ENCODE measurements at regions not wholly inside any gene's neighbourhood (a gene's known extent, or its start where the extent isn't known, plus 50 kb on each side); places are given as distances from the start of the nearest gene placed in this dataset.

DNA sequence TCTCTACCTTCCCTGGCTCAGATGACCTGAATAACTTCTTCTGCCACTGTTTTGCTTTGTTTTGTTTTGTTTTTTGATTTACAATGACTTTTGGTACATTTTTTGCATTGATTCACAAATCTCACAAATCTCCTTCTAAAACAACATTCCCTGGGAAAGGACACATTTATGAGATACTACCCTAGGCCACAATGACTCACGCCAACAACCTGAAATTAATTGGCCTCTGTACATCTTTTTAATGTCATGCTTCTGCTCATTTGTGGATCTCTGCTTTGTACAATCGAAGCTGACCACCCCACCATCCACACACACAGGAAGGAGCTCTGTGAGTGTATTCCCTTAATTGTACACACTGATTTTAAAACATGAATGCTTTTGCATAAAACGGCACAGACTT is 156.7 kb upstream of the PFKP start:
- Histone ChIP-seq H3K9me3 (no peaks in the 10 kb centered on the region), H3K27ac (no peak overlapping the region), H3K4me3 (no peak overlapping the region), H3K36me3 (no peaks in the 10 kb centered on the region), H3K27me3 (no peaks in the 10 kb centered on the region), H3K4me1 (no peaks in the 10 kb centered on the region)
- no peak for DNase-seq (ENCODE audit: extremely low spot score in 2 of 2)
- intact Hi-C loops (cut with DNase I), result no loop called here
- TF ChIP-seq, protein P1, sequence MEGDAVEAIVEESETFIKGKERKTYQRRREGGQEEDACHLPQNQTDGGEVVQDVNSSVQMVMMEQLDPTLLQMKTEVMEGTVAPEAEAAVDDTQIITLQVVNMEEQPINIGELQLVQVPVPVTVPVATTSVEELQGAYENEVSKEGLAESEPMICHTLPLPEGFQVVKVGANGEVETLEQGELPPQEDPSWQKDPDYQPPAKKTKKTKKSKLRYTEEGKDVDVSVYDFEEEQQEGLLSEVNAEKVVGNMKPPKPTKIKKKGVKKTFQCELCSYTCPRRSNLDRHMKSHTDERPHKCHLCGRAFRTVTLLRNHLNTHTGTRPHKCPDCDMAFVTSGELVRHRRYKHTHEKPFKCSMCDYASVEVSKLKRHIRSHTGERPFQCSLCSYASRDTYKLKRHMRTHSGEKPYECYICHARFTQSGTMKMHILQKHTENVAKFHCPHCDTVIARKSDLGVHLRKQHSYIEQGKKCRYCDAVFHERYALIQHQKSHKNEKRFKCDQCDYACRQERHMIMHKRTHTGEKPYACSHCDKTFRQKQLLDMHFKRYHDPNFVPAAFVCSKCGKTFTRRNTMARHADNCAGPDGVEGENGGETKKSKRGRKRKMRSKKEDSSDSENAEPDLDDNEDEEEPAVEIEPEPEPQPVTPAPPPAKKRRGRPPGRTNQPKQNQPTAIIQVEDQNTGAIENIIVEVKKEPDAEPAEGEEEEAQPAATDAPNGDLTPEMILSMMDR (IDR thresholded peaks at IDR 0.05), result no peak
- no peak for TF ChIP-seq POLR2A (IDR thresholded peaks at IDR 0.05)
- TF ChIP-seq POLR2AphosphoS5 (IDR thresholded peaks at IDR 0.05; ENCODE audit: insufficient read depth in 1 of 2, low read depth in 1 of 2), result no peak

- H3K27me3 ChIP-seq, result no peaks in the 10 kb centered on the region
- no peak for DNase-seq (ENCODE audit: extremely low spot score in 2 of 2)
- no peak for TF ChIP-seq POLR2AphosphoS5 (IDR thresholded peaks at IDR 0.05; ENCODE audit: insufficient read depth in 1 of 2, low read depth in 1 of 2)
- no peak for TF ChIP-seq POLR2A (IDR thresholded peaks at IDR 0.05)
- TF ChIP-seq, protein P1 (IDR thresholded peaks at IDR 0.05), result no peak
- H3K9me3 ChIP-seq, result no peaks in the 10 kb centered on the region
- no peaks in the 10 kb centered on the region for H3K4me1 ChIP-seq
- H3K27ac ChIP-seq, result no peak overlapping the region
- no peaks in the 10 kb centered on the region for H3K36me3 ChIP-seq
- intact Hi-C loops (cut with DNase I), result no loop called here
- H3K4me3 ChIP-seq, result no peak overlapping the region
These were observed 157.4 kb upstream of the PFKP start for GRCh38 chr10:2909921-2910320.

DNA sequence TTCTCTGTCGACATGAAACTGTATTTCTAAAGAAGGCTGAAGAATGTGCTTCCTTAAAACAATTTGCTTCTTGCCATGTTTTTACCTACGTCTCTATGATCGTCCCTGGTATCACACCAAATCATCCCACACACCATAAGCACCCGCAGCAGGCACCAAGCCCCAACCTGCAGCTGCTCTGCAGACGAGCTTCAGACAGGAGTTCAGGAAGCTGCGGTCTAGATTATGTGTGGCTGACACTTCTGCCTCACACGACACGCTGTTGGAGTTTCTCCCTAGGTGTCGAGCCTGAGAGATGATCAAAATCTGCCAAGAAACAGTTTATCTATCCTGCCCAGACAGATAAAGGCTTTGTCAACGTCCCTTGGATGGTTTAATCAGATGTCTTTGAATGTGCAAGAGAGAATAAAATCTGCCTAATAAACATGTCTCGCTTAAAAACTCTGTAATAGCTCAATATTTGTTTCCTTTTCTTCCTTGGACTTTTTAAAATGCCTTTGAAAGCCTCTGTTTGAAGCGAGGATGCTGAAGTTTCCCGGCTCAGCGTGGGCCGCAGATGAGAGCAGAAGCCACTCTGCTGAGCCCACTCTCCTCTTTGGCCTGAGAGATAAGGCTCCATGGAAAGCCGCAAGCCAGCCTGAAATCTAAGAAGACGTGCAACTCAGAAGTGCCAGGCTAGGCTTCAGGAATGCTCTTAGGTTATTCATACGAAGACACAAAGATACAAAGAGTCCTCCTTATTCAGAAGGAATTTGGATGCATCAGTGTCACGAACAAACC is 158.3 kb upstream of the PFKP start:
- Histone ChIP-seq H3K9me3 (no peaks in the 10 kb centered on the region), H3K27me3 (no peaks in the 10 kb centered on the region), H3K4me3 (no peak overlapping the region), H3K4me1 (no peaks in the 10 kb centered on the region), H3K36me3 (no peaks in the 10 kb centered on the region), H3K27ac (no peak overlapping the region)
- no peak for DNase-seq (ENCODE audit: extremely low spot score in 2 of 2)
- intact Hi-C loops (cut with DNase I), result no loop called here
- TF ChIP-seq, protein P1 (IDR thresholded peaks at IDR 0.05), result no peak
- TF ChIP-seq POLR2A (IDR thresholded peaks at IDR 0.05) (no peak), POLR2AphosphoS5 (IDR thresholded peaks at IDR 0.05; ENCODE audit: insufficient read depth in 1 of 2, low read depth in 1 of 2) (no peak)

DNA sequence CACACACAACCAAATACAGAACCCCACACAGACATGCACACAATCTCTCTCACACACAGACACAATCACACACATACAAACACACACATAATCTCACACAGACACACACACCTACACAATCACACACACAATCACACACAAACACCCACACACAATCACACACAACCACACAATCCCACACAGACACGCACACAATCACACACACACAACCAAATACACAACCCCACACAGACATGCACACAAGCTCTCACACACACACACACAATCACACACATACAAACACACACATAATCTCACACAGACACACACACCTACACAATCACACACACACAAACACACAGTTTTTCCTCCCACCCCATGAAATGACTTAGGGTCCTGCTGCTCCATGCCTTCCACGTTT is 160.4 kb upstream of the PFKP start:
- H3K4me3 ChIP-seq, result no peak overlapping the region
- no peaks in the 10 kb centered on the region for H3K27me3 ChIP-seq
- TF ChIP-seq POLR2AphosphoS5 (IDR thresholded peaks at IDR 0.05; ENCODE audit: insufficient read depth in 1 of 2, low read depth in 1 of 2) (no peak), POLR2A (IDR thresholded peaks at IDR 0.05) (no peak)
- TF ChIP-seq, protein P1 (IDR thresholded peaks at IDR 0.05), result no peak
- H3K4me1 ChIP-seq, result no peaks in the 10 kb centered on the region
- DNase-seq (ENCODE audit: extremely low spot score in 2 of 2), result no peak
- no peaks in the 10 kb centered on the region for H3K9me3 ChIP-seq
- no peaks in the 10 kb centered on the region for H3K36me3 ChIP-seq
- no peak overlapping the region for H3K27ac ChIP-seq
- intact Hi-C loops (cut with DNase I), result no loop called here

DNA sequence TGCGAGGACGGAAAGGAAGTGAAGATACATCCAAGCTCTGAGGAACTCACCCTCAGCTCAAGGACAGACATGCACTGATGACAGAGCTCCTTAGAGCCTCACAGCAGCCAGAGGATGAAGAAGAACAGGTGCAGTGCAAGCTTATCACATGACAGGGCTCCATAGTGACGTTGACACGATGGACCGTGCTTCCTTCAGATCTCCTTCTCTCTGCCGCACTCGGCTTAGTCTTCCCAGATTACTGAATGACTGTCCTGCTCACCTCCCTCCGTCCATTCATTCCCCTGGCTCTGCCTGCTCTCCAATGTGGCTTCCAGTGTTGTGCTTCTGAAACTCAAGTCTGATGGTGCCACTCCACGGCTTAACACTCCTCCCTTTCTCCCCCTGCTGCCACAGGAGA is 161.5 kb upstream of the PFKP start:
- no peak for DNase-seq (ENCODE audit: extremely low spot score in 2 of 2)
- Histone ChIP-seq H3K4me1 (no peaks in the 10 kb centered on the region), H3K9me3 (no peaks in the 10 kb centered on the region), H3K36me3 (no peaks in the 10 kb centered on the region), H3K4me3 (no peak overlapping the region), H3K27ac (no peak overlapping the region), H3K27me3 (no peaks in the 10 kb centered on the region)
- TF ChIP-seq POLR2A (IDR thresholded peaks at IDR 0.05) (no peak), POLR2AphosphoS5 (IDR thresholded peaks at IDR 0.05; ENCODE audit: insufficient read depth in 1 of 2, low read depth in 1 of 2) (no peak)
- TF ChIP-seq, protein P1 (IDR thresholded peaks at IDR 0.05), result no peak
- intact Hi-C loops (cut with DNase I), result no loop called here
